GM12878 (cell line): ENCODE measurements at regions not wholly inside any gene's neighbourhood (a gene's known extent, or its start where the extent isn't known, plus 50 kb on each side); places are given as distances from the start of the nearest gene placed in this dataset.

Source experiments
- ATAC-seq: fragments of 200-7000 bp; cut with Tn5 transposase; 3 replicates; pipeline ENCODE4 v1.9.1; 2020; ENCODE audit warnings: mild to moderate bottlenecking, moderate library complexity
- BruUV-seq: library from RNA; stranded (reverse); fragments of 400-500 nt; replicated peaks from 2 replicates; lab custom pipeline; 2021; lab: Mats Ljungman, UMichigan
- CTCF ChIA-PET: fragments of 300-600 bp; sonication (Branson Sonifier 250); formaldehyde crosslinking; extraction: SDS; loops from one replicate; lab custom pipeline; 2021; ENCODE audit warnings: inconsistent platforms; lab: Yijun Ruan, JAX
- POLR2A ChIA-PET: fragments of 350-600 bp; formaldehyde crosslinking; extraction: SDS; loops from one replicate; lab custom pipeline; 2021; ENCODE audit warnings: inconsistent platforms; lab: Charles Lee
- RAD21 ChIA-PET: fragments of 300-600 bp; sonication (Branson Sonifier 250); formaldehyde crosslinking; loops from one replicate; lab custom pipeline; 2023; ENCODE audit warnings: antibody characterized with exemption; ENCODE audit not compliant: unreplicated experiment; lab: Charles Lee
- SMC1A ChIA-PET: fragments of 300-600 bp; sonication (Branson Sonifier 250); formaldehyde crosslinking; loops from one replicate; lab custom pipeline; 2023; ENCODE audit not compliant: unreplicated experiment, uncharacterized antibody; lab: Charles Lee
- DNase-seq: peaks from one replicate; pipeline ENCODE4 v3.0.0-alpha.2; 2011; ENCODE audit warnings: low read depth, low spot score
- FAIRE-seq: peaks from 3 replicates; lab custom pipeline; 2011; peaks lifted over from hg19 to GRCh38; lab: Jason Lieb, UNC
- H2AFZ ChIP-seq: 2 replicates; pipeline ENCODE4 v1.6.0; 2011; ENCODE audit warnings: low read depth, low read length, control low read depth; ENCODE audit not compliant: control insufficient read depth
- H3K27ac ChIP-seq: 2 replicates; pipeline ENCODE4 v1.5.1; 2011; ENCODE audit warnings: control low read depth; ENCODE audit not compliant: control insufficient read depth, insufficient read depth
- H3K27me3 ChIP-seq, 2 experiments: replicated peaks in 1 of 2; 2 replicates each; pipeline versions ENCODE4 v1.6.0 to v1.6.1; 2011; ENCODE audit warnings: low read length in 1 of 2; ENCODE audit not compliant: control insufficient read depth in 2 of 2, insufficient read depth in 2 of 2
- H3K36me3 ChIP-seq, 2 experiments: 2 replicates each; pipeline ENCODE4 v1.5.1; 2011; ENCODE audit warnings: low read length in 1 of 2; ENCODE audit not compliant: control insufficient read depth in 2 of 2, insufficient read depth in 2 of 2
- H3K4me1 ChIP-seq: 2 replicates; pipeline ENCODE4 v1.6.1; 2011; ENCODE audit warnings: mild to moderate bottlenecking, low read length, moderate library complexity, mixed read lengths; ENCODE audit not compliant: control insufficient read depth, insufficient read depth
- H3K4me2 ChIP-seq: 2 replicates; pipeline ENCODE4 v1.6.0; 2011; ENCODE audit warnings: control low read depth; ENCODE audit not compliant: control insufficient read depth, insufficient read depth
- H3K4me3 ChIP-seq: fragments of 200-600 bp; sonication (generic); 2 replicates; pipeline ENCODE4 v1.5.1; 2016
- H3K79me2 ChIP-seq: 2 replicates; pipeline ENCODE4 v1.6.0; 2011; ENCODE audit warnings: low read length; ENCODE audit not compliant: control insufficient read depth, insufficient read depth
- H3K9ac ChIP-seq: 2 replicates; pipeline ENCODE4 v1.8.0; 2011; ENCODE audit warnings: low read length, control low read depth, mixed read lengths; ENCODE audit not compliant: control insufficient read depth, insufficient read depth
- H3K9me3 ChIP-seq: replicated peaks from 3 replicates; pipeline ENCODE4 v1.5.1; 2011; ENCODE audit warnings: mild to moderate bottlenecking, low read length; ENCODE audit not compliant: control insufficient read depth, insufficient read depth
- H4K20me1 ChIP-seq: 2 replicates; pipeline ENCODE4 v1.6.0; 2011; ENCODE audit not compliant: control insufficient read depth, insufficient read depth
- CREM ChIP-seq: IDR thresholded peaks from 2 replicates; pipeline ENCODE4 v1.6.1; 2014; ENCODE audit warnings: antibody characterized with exemption, low read depth
- EP300 ChIP-seq, 2 experiments: fragments of 150-350 bp in 1 of 2; IDR thresholded peaks; 2 replicates each; pipeline ENCODE4 v1.6.1; 2011 to 2012; ENCODE audit warnings: low read depth in 2 of 2, low read length in 2 of 2, borderline replicate concordance in 1 of 2, improper control_type of control experiment in 1 of 2, inconsistent platforms in 1 of 2; ENCODE audit not compliant: control insufficient read depth in 1 of 2
- GATAD2B ChIP-seq: fragments of 450-650 bp; conservative IDR thresholded peaks from 2 replicates; pipeline ENCODE4 v1.6.1; 2017; ENCODE audit warnings: low read depth, mild to moderate bottlenecking, moderate library complexity
- MLLT1 ChIP-seq: fragments of 450-650 bp; IDR thresholded peaks from 2 replicates; pipeline ENCODE4 v1.6.1; 2016; ENCODE audit warnings: mild to moderate bottlenecking
- MXI1 ChIP-seq: fragments of 150-350 bp; IDR thresholded peaks from 2 replicates; pipeline ENCODE4 v1.6.1; 2011; ENCODE audit warnings: low read depth, mild to moderate bottlenecking, inconsistent platforms, low read length, improper control_type of control experiment
- NBN ChIP-seq: fragments of 450-650 bp; IDR thresholded peaks from 2 replicates; pipeline ENCODE4 v1.6.1; 2016
- PBX3 ChIP-seq: IDR thresholded peaks from 2 replicates; pipeline ENCODE4 v1.6.1; 2011; ENCODE audit warnings: mild to moderate bottlenecking, low read depth, low read length, moderate library complexity; ENCODE audit not compliant: insufficient replicate concordance
- RB1 ChIP-seq: fragments of 450-650 bp; formaldehyde crosslinking; IDR thresholded peaks from 2 replicates; pipeline ENCODE4 v1.6.1; 2017; ENCODE audit warnings: mild to moderate bottlenecking, borderline replicate concordance
- REST ChIP-seq: IDR thresholded peaks from 2 replicates; pipeline ENCODE4 v1.6.1; 2012; ENCODE audit warnings: mild to moderate bottlenecking, low read depth, low read length
- WGBS: methylation state at CpG from one replicate; pipeline ENCODE4 v1.1.6; 2016; ENCODE audit warnings: low lambda C conversion rate; ENCODE audit not compliant: insufficient replicate concordance, insufficient coverage; ENCODE audit errors: missing lambda C conversion rate; 5-methylcytosine and 5-hydroxymethylcytosine counted together
- in situ Hi-C: fragments of 300-500 bp; cut with MboI; formaldehyde crosslinking; loops from 9 replicates; pipeline ENCODE4 v1.14.3; 2018; ENCODE audit warnings: mixed read lengths
- intact Hi-C: fragments of 100-400 bp; cut with micrococcal nuclease; formaldehyde crosslinking; loops from one replicate; pipeline ENCODE4 v1.14.2; 2022; ENCODE audit not compliant: unreplicated experiment

- TF ChIP-seq REST = no peak
Observed at GRCh38 chr2:62306751-62307468, 111.0 kb downstream of the B3GNT2 start (continued).

- Histone ChIP-seq H3K9me3 (no peaks in the 10 kb centered on the region), H3K4me3 (no peak overlapping the region; the same call in 1 of the 2 replicates), H2AFZ (peak overlapping the region; percentile 18; the same call in 1 of the 2 replicates), H4K20me1 (no peaks in the 10 kb centered on the region), H3K79me2 (peaks cover 28% of the 10 kb centered on the region), H3K9ac (peak overlapping the region; percentile 57), H3K4me1 (peaks cover 82% of the 10 kb centered on the region), H3K4me2 (peak overlapping the region; percentile 19), H3K36me3 (no peaks in the 10 kb centered on the region), H3K27me3 (no peaks in the 10 kb centered on the region), H3K27ac (peak overlapping the region; percentile 99)
- intact Hi-C loops = loop anchor here (1.0 to 10.0 kb wide), 5 partner anchors 43 to 391 kb away; no protein-coding TSS in a partner anchor
- ChIA-PET RAD21 (interaction anchor here (0.8 to 10.6 kb wide), 24 partner anchors 8 to 310 kb away, joined by 3 to 126 read pairs (median 4); no protein-coding TSS in a partner anchor), CTCF (interaction anchor here (0.8 to 2.0 kb wide), 4 partner anchors 26 to 310 kb away, joined by 3 to 6 read pairs (median 4); no protein-coding TSS in a partner anchor), SMC1A (interaction anchor here (0.7 to 26.8 kb wide), 26 partner anchors 8 to 311 kb away, joined by 3 to 467 read pairs (median 4); no protein-coding TSS in a partner anchor), POLR2A (interaction anchor here (0.5 to 6.3 kb wide), 16 partner anchors 9 to 452 kb away, joined by 3 to 49 read pairs (median 4); partner anchors contain the start of gene B3GNT2)
- DNase-seq (peak; percentile 69), FAIRE-seq (no peak), ATAC-seq (peak; percentile 12)
- WGBS = 63% methylated on average over 12 of the region's 12 CpGs
- in situ Hi-C loops = loop anchor here (5.0 kb wide), 1 partner anchor 163 kb away; no protein-coding TSS in a partner anchor
- no TSS peak for BruUV-seq
- peak; percentile 50; the same call in 1 of the 2 replicates for TF ChIP-seq CREM
- no peak for TF ChIP-seq RB1
- peak; percentile 6 for TF ChIP-seq PBX3
- TF ChIP-seq MLLT1 = no peak
- TF ChIP-seq EP300 (IDR thresholded peaks at IDR 0.05; ENCODE audit: borderline replicate concordance in 1 of 2, control insufficient read depth in 1 of 2, low read depth in 2 of 2, low read length in 2 of 2) = peak; percentile 29 to 72; a peak in 2 of 4 replicates
- TF ChIP-seq NBN = no peak
- peak; percentile 43; the same call in 1 of the 2 replicates for TF ChIP-seq GATAD2B
- TF ChIP-seq MXI1 = 0 out of 2 replicates have a peak, but pooled peaks have one; percentile 30
Observed at GRCh38 chr2:62305421-62306176, 109.7 kb downstream of the B3GNT2 start.
